ENCODE measurements at regions not wholly inside any gene's neighbourhood (a gene's known extent, or its start where the extent isn't known, plus 50 kb on each side); places are given as distances from the start of the nearest gene placed in this dataset.
A peak's percentile ranks its signal among the peaks of the same experiment; 100 is the strongest.
"Not testable (repeated sequence)": the region's sequence is repeated elsewhere in the genome, so short reads cannot be mapped to it uniquely, and the experiment has no call there.

- no peaks in the 10 kb centered on the region for H3K79me2 ChIP-seq (ENCODE audit: insufficient read depth, low read length)
- peak; percentile 59 for DNase-seq (ENCODE audit: insufficient read length, low spot score, missing footprints)
- no peaks in the 10 kb centered on the region for H3K27me3 ChIP-seq (ENCODE audit: insufficient read depth, low read length)
- H3K4me3 ChIP-seq (ENCODE audit: insufficient read depth, low read length) = no peak overlapping the region
- H3K36me3 ChIP-seq (ENCODE audit: insufficient read depth, low read length) = no peaks in the 10 kb centered on the region
- no peak for TF ChIP-seq CTCF (IDR thresholded peaks at IDR 0.05; ENCODE audit: extremely low read depth, low read depth, low read length)
- H3K4me2 ChIP-seq (ENCODE audit: insufficient read depth, low read length) = peak overlapping the region; percentile 47
- no peaks in the 10 kb centered on the region for H3K9me3 ChIP-seq (ENCODE audit: low read depth, low read length)
- peak overlapping the region; percentile 25 for H2AFZ ChIP-seq (ENCODE audit: low read length)
- H4K20me1 ChIP-seq (ENCODE audit: insufficient read depth, low read length) = no peaks in the 10 kb centered on the region
- peak overlapping the region; percentile 88 for H3K27ac ChIP-seq (ENCODE audit: low read depth, low read length)
- peaks cover 20% of the 10 kb centered on the region for H3K4me1 ChIP-seq (ENCODE audit: insufficient read depth, low read length)
Measured at GRCh38 chr13:50617134-50617721, 226.3 kb downstream of the DLEU7 start.

GRCh38 chr13:50618206-50618605 lies 225.3 kb downstream of the DLEU7 start:
- Histone ChIP-seq H3K9me3 (ENCODE audit: low read depth, low read length) (no peaks in the 10 kb centered on the region), H3K4me1 (ENCODE audit: insufficient read depth, low read length) (peaks cover 20% of the 10 kb centered on the region), H3K27me3 (ENCODE audit: insufficient read depth, low read length) (no peaks in the 10 kb centered on the region), H3K4me2 (ENCODE audit: insufficient read depth, low read length) (no peak overlapping the region), H4K20me1 (ENCODE audit: insufficient read depth, low read length) (no peaks in the 10 kb centered on the region), H3K36me3 (ENCODE audit: insufficient read depth, low read length) (no peaks in the 10 kb centered on the region), H3K27ac (ENCODE audit: low read depth, low read length) (peak overlapping the region; percentile 88), H3K4me3 (ENCODE audit: insufficient read depth, low read length) (no peak overlapping the region), H2AFZ (ENCODE audit: low read length) (no peak overlapping the region), H3K79me2 (ENCODE audit: insufficient read depth, low read length) (no peaks in the 10 kb centered on the region)
- no peak for TF ChIP-seq CTCF (IDR thresholded peaks at IDR 0.05; ENCODE audit: extremely low read depth, low read depth, low read length)
- DNase-seq (ENCODE audit: insufficient read length, low spot score, missing footprints) = no peak

GRCh38 chr13:50626101-50626547 lies 217.4 kb downstream of the DLEU7 start:
- Histone ChIP-seq H3K27ac (ENCODE audit: low read depth, low read length) (peak overlapping the region; percentile 72), H3K36me3 (ENCODE audit: insufficient read depth, low read length) (no peaks in the 10 kb centered on the region), H3K4me3 (ENCODE audit: insufficient read depth, low read length) (no peak overlapping the region), H2AFZ (ENCODE audit: low read length) (peak overlapping the region; percentile 37), H3K79me2 (ENCODE audit: insufficient read depth, low read length) (no peaks in the 10 kb centered on the region), H3K4me2 (ENCODE audit: insufficient read depth, low read length) (no peak overlapping the region), H4K20me1 (ENCODE audit: insufficient read depth, low read length) (no peaks in the 10 kb centered on the region), H3K4me1 (ENCODE audit: insufficient read depth, low read length) (peaks cover 21% of the 10 kb centered on the region), H3K27me3 (ENCODE audit: insufficient read depth, low read length) (no peaks in the 10 kb centered on the region), H3K9me3 (ENCODE audit: low read depth, low read length) (no peaks in the 10 kb centered on the region)
- TF ChIP-seq CTCF (IDR thresholded peaks at IDR 0.05; ENCODE audit: extremely low read depth, low read depth, low read length) = no peak
- DNase-seq (ENCODE audit: insufficient read length, low spot score, missing footprints) = peak; percentile 80

- H3K27me3 ChIP-seq (ENCODE audit: insufficient read depth, low read length) = no peaks in the 10 kb centered on the region
- H3K27ac ChIP-seq (ENCODE audit: low read depth, low read length) = peak overlapping the region; percentile 72
- H2AFZ ChIP-seq (ENCODE audit: low read length) = no peak overlapping the region
- no peak for DNase-seq (ENCODE audit: insufficient read length, low spot score, missing footprints)
- H3K36me3 ChIP-seq (ENCODE audit: insufficient read depth, low read length) = no peaks in the 10 kb centered on the region
- no peak overlapping the region for H3K4me2 ChIP-seq (ENCODE audit: insufficient read depth, low read length)
- H3K4me3 ChIP-seq (ENCODE audit: insufficient read depth, low read length) = no peak overlapping the region
- no peak for TF ChIP-seq CTCF (IDR thresholded peaks at IDR 0.05; ENCODE audit: extremely low read depth, low read depth, low read length)
- no peaks in the 10 kb centered on the region for H4K20me1 ChIP-seq (ENCODE audit: insufficient read depth, low read length)
- no peaks in the 10 kb centered on the region for H3K79me2 ChIP-seq (ENCODE audit: insufficient read depth, low read length)
- no peaks in the 10 kb centered on the region for H3K9me3 ChIP-seq (ENCODE audit: low read depth, low read length)
- H3K4me1 ChIP-seq (ENCODE audit: insufficient read depth, low read length) = peaks cover 21% of the 10 kb centered on the region
Measured at GRCh38 chr13:50627111-50627510, 216.4 kb downstream of the DLEU7 start.

GRCh38 chr13:50628512-50628911 lies 215.0 kb downstream of the DLEU7 start:
- H2AFZ ChIP-seq (ENCODE audit: low read length); DNase-seq (ENCODE audit: insufficient read length, low spot score, missing footprints); H3K4me3 ChIP-seq (ENCODE audit: insufficient read depth, low read length); H3K27me3 ChIP-seq (ENCODE audit: insufficient read depth, low read length); H4K20me1 ChIP-seq (ENCODE audit: insufficient read depth, low read length); H3K79me2 ChIP-seq (ENCODE audit: insufficient read depth, low read length); H3K27ac ChIP-seq (ENCODE audit: low read depth, low read length); H3K36me3 ChIP-seq (ENCODE audit: insufficient read depth, low read length); H3K9me3 ChIP-seq (ENCODE audit: low read depth, low read length); H3K4me2 ChIP-seq (ENCODE audit: insufficient read depth, low read length): not testable (repeated sequence)
- peaks cover 21% of the 10 kb centered on the region for H3K4me1 ChIP-seq (ENCODE audit: insufficient read depth, low read length)

All from osteoblast (primary cell).